Mesenchymal stem cell (in vitro differentiated cells and primary cell): ENCODE measurements at regions not wholly inside any gene's neighbourhood (a gene's known extent, or its start where the extent isn't known, plus 50 kb on each side); places are given as distances from the start of the nearest gene placed in this dataset.

Experiments
- DNase-seq: peaks from one replicate; pipeline ENCODE4 v3.0.0-alpha.2; 2013
- H2AFZ ChIP-seq: one replicate; pipeline ENCODE4 v1.6.1; 2013; ENCODE audit warnings: low read depth, mild to moderate bottlenecking, control low read depth, inconsistent platforms, low read length, moderate library complexity
- H2AK5ac ChIP-seq: 2 replicates; pipeline ENCODE4 v1.6.1; 2013; ENCODE audit warnings: low read length, moderate library complexity, mild to moderate bottlenecking, inconsistent platforms; ENCODE audit not compliant: severe bottlenecking
- H2BK120ac ChIP-seq: one replicate; pipeline ENCODE4 v1.6.1; 2013; ENCODE audit warnings: low read depth, mild to moderate bottlenecking, inconsistent platforms, low read length, moderate library complexity
- H2BK12ac ChIP-seq, 2 experiments: one replicate each; pipeline ENCODE4 v1.6.1; 2013; ENCODE audit warnings: inconsistent platforms in 2 of 2, low read length in 2 of 2, mild to moderate bottlenecking in 2 of 2, moderate library complexity in 2 of 2, control low read depth in 1 of 2
- H2BK15ac ChIP-seq: one replicate; pipeline ENCODE4 v1.6.1; 2013; ENCODE audit warnings: mild to moderate bottlenecking, low read depth, inconsistent platforms; ENCODE audit not compliant: poor library complexity, severe bottlenecking
- H2BK5ac ChIP-seq: 2 replicates; pipeline ENCODE4 v1.6.1; 2013; ENCODE audit warnings: low read depth, mild to moderate bottlenecking, low read length, control low read depth, inconsistent platforms; ENCODE audit not compliant: poor library complexity, severe bottlenecking
- H3K14ac ChIP-seq, 2 experiments: one replicate each; pipeline ENCODE4 v1.6.1; 2013; ENCODE audit warnings: inconsistent platforms in 2 of 2, low read length in 2 of 2, control low read depth in 1 of 2, mild to moderate bottlenecking in 1 of 2, moderate library complexity in 1 of 2
- H3K18ac ChIP-seq, 2 experiments: one replicate each; pipeline ENCODE4 v1.6.1; 2013; ENCODE audit warnings: inconsistent platforms in 2 of 2, low read length in 2 of 2, control low read depth in 1 of 2, low read depth in 1 of 2, mild to moderate bottlenecking in 1 of 2
- H3K23ac ChIP-seq, 2 experiments: one replicate each; pipeline ENCODE4 v1.6.1; 2013; ENCODE audit warnings: inconsistent platforms in 2 of 2, low read length in 2 of 2, mild to moderate bottlenecking in 2 of 2, moderate library complexity in 2 of 2, control low read depth in 1 of 2
- H3K27ac ChIP-seq: 2 replicates; pipeline ENCODE4 v1.5.1; 2013; ENCODE audit warnings: mild to moderate bottlenecking, moderate library complexity, low read length, control low read depth, inconsistent platforms; ENCODE audit not compliant: poor library complexity, severe bottlenecking
- H3K27me3 ChIP-seq, 2 experiments: 2 replicates each; pipeline versions ENCODE4 v1.6.1 to v1.7.0; 2013; ENCODE audit warnings: low read length in 2 of 2, mild to moderate bottlenecking in 2 of 2, moderate library complexity in 2 of 2, control low read depth in 1 of 2, inconsistent platforms in 1 of 2; ENCODE audit not compliant: control insufficient read depth in 1 of 2, insufficient read depth in 1 of 2
- H3K36me3 ChIP-seq, 2 experiments: 2 replicates each; pipeline versions ENCODE4 v1.6.1 to v1.7.0; 2013; ENCODE audit warnings: low read length in 2 of 2, control low read depth in 1 of 2, inconsistent platforms in 1 of 2, low read depth in 1 of 2, mild to moderate bottlenecking in 1 of 2; ENCODE audit not compliant: insufficient read depth in 2 of 2, control insufficient read depth in 1 of 2
- H3K4ac ChIP-seq, 2 experiments: one replicate each; pipeline ENCODE4 v1.6.1; 2013; ENCODE audit warnings: inconsistent platforms in 2 of 2, low read length in 2 of 2, mild to moderate bottlenecking in 2 of 2, moderate library complexity in 2 of 2, control low read depth in 1 of 2, low read depth in 1 of 2
- H3K4me1 ChIP-seq: 2 replicates; pipeline ENCODE4 v1.6.1; 2013; ENCODE audit warnings: low read depth, low read length, control low read depth; ENCODE audit not compliant: control insufficient read depth, insufficient read depth
- H3K4me2 ChIP-seq: 2 replicates; pipeline ENCODE4 v1.6.1; 2013; ENCODE audit warnings: low read length, mild to moderate bottlenecking, inconsistent platforms; ENCODE audit not compliant: poor library complexity, severe bottlenecking
- H3K4me3 ChIP-seq, 2 experiments: 2 replicates each; pipeline versions ENCODE4 v1.5.1 to v1.7.0; 2013; ENCODE audit warnings: low read length in 2 of 2, mild to moderate bottlenecking in 2 of 2, control low read depth in 1 of 2, low read depth in 1 of 2; ENCODE audit not compliant: insufficient read depth in 1 of 2
- H3K79me1 ChIP-seq: replicated peaks from 2 replicates; pipeline ENCODE4 v1.6.1; 2013; ENCODE audit warnings: mild to moderate bottlenecking, control low read depth, low read length, inconsistent platforms; ENCODE audit not compliant: poor library complexity, severe bottlenecking
- H3K9ac ChIP-seq: 2 replicates; pipeline ENCODE4 v1.7.0; 2013; ENCODE audit warnings: mild to moderate bottlenecking, low read length, moderate library complexity
- H3K9me3 ChIP-seq: 2 replicates; pipeline ENCODE4 v1.7.0; 2013; ENCODE audit warnings: mild to moderate bottlenecking, low read length; ENCODE audit not compliant: control insufficient read depth
- H4K8ac ChIP-seq: one replicate; pipeline ENCODE4 v1.6.1; 2013; ENCODE audit warnings: inconsistent platforms, mild to moderate bottlenecking, low read length, moderate library complexity
- H4K91ac ChIP-seq: one replicate; pipeline ENCODE4 v1.6.1; 2013; ENCODE audit warnings: mild to moderate bottlenecking, low read length, inconsistent platforms
- WGBS: methylation state at CpG from one replicate; pipeline ENCODE4 v1.1.7; 2013; ENCODE audit warnings: mixed read lengths; 5-methylcytosine and 5-hydroxymethylcytosine counted together

- Histone ChIP-seq H3K36me3 (no peaks in the 10 kb centered on the region), H3K27ac (no peak overlapping the region), H3K9me3 (no peaks in the 10 kb centered on the region), H2BK15ac (no peak overlapping the region), H2AFZ (no peak overlapping the region), H3K14ac (no peak overlapping the region), H3K9ac (no peak overlapping the region), H3K4me3 (no peak overlapping the region), H3K4ac (peak overlapping the region in 1 of 2 experiments; percentile 43), H2AK5ac (no peak overlapping the region), H3K23ac (no peak overlapping the region), H3K4me2 (no peak overlapping the region), H2BK5ac (no peak overlapping the region), H3K79me1 (no peaks in the 10 kb centered on the region), H3K4me1 (peaks cover 11% of the 10 kb centered on the region), H2BK12ac (peak overlapping the region in 1 of 2 experiments; percentile 67), H4K8ac (no peak overlapping the region), H3K27me3 (peaks cover 37 to 80% of the 10 kb centered on the region in 2 experiments), H3K18ac (peak overlapping the region in 1 of 2 experiments; percentile 18), H2BK120ac (no peak overlapping the region), H4K91ac (no peak overlapping the region)
- no peak for DNase-seq
- WGBS = 90% methylated on average over 2 of the region's 2 CpGs
Observed at GRCh38 chr10:43960135-43960415, 311.4 kb upstream of the ZNF32 start.

GRCh38 chr10:43959364-43960134 lies 310.9 kb upstream of the ZNF32 start:
- Histone ChIP-seq H3K9ac (no peak overlapping the region), H2BK5ac (no peak overlapping the region), H3K9me3 (no peaks in the 10 kb centered on the region), H2AK5ac (no peak overlapping the region), H2BK120ac (no peak overlapping the region), H2BK15ac (no peak overlapping the region), H2AFZ (no peak overlapping the region), H3K79me1 (no peaks in the 10 kb centered on the region), H3K27me3 (peaks cover 42 to 83% of the 10 kb centered on the region in 2 experiments), H3K14ac (no peak overlapping the region), H3K4me1 (peaks cover 11% of the 10 kb centered on the region), H3K4me3 (no peak overlapping the region), H3K36me3 (no peaks in the 10 kb centered on the region), H2BK12ac (peak overlapping the region in 1 of 2 experiments; percentile 55), H3K27ac (no peak overlapping the region), H3K4ac (peak overlapping the region in 1 of 2 experiments; percentile 43), H3K18ac (peak overlapping the region; percentile 35 to 42), H3K4me2 (no peak overlapping the region), H4K91ac (peak overlapping the region; percentile 35), H4K8ac (no peak overlapping the region), H3K23ac (no peak overlapping the region)
- 93% methylated on average over 8 of the region's 11 CpGs for WGBS
- no peak for DNase-seq

GRCh38 chr10:43958964-43959363 lies 310.3 kb upstream of the ZNF32 start:
- DNase-seq = no peak
- H3K23ac ChIP-seq = no peak overlapping the region
- peaks cover 2% of the 10 kb centered on the region for H3K9me3 ChIP-seq
- no peak overlapping the region for H2BK5ac ChIP-seq
- no peak overlapping the region for H3K4me3 ChIP-seq
- H4K8ac ChIP-seq = no peak overlapping the region
- no peaks in the 10 kb centered on the region for H3K36me3 ChIP-seq
- H3K4ac ChIP-seq = peak overlapping the region in 1 of 2 experiments; percentile 5
- no peaks in the 10 kb centered on the region for H3K79me1 ChIP-seq
- H3K18ac ChIP-seq = peak overlapping the region in 1 of 2 experiments; percentile 67
- H3K27me3 ChIP-seq = peaks cover 39 to 78% of the 10 kb centered on the region in 2 experiments
- WGBS = 93% methylated on average over 6 of the region's 6 CpGs
- no peak overlapping the region for H2BK15ac ChIP-seq
- H2BK120ac ChIP-seq = no peak overlapping the region
- H3K27ac ChIP-seq = no peak overlapping the region
- H4K91ac ChIP-seq = peak overlapping the region; percentile 6
- H3K9ac ChIP-seq = no peak overlapping the region
- H2BK12ac ChIP-seq = peak overlapping the region; percentile 8 to 59
- H3K14ac ChIP-seq = no peak overlapping the region
- H2AK5ac ChIP-seq = no peak overlapping the region
- peaks cover 11% of the 10 kb centered on the region for H3K4me1 ChIP-seq
- no peak overlapping the region for H2AFZ ChIP-seq
- H3K4me2 ChIP-seq = no peak overlapping the region

- 93% methylated on average over 6 of the region's 6 CpGs for WGBS
- H2BK120ac ChIP-seq = no peak overlapping the region
- no peak overlapping the region for H2AFZ ChIP-seq
- H4K91ac ChIP-seq = no peak overlapping the region
- H3K9ac ChIP-seq = no peak overlapping the region
- no peak overlapping the region for H3K27ac ChIP-seq
- no peak overlapping the region for H3K4me3 ChIP-seq
- no peak overlapping the region for H3K23ac ChIP-seq
- no peak for DNase-seq
- no peak overlapping the region for H3K14ac ChIP-seq
- peak overlapping the region in 1 of 2 experiments; percentile 18 for H3K18ac ChIP-seq
- H4K8ac ChIP-seq = no peak overlapping the region
- no peaks in the 10 kb centered on the region for H3K36me3 ChIP-seq
- H3K79me1 ChIP-seq = no peaks in the 10 kb centered on the region
- H2BK15ac ChIP-seq = no peak overlapping the region
- peaks cover 11% of the 10 kb centered on the region for H3K9me3 ChIP-seq
- H3K4me2 ChIP-seq = no peak overlapping the region
- peaks cover 39 to 69% of the 10 kb centered on the region in 2 experiments for H3K27me3 ChIP-seq
- H2BK12ac ChIP-seq = peak overlapping the region in 1 of 2 experiments; percentile 10
- no peak overlapping the region for H3K4ac ChIP-seq
- peaks cover 11% of the 10 kb centered on the region for H3K4me1 ChIP-seq
- H2AK5ac ChIP-seq = no peak overlapping the region
- no peak overlapping the region for H2BK5ac ChIP-seq
Observed at GRCh38 chr10:43958071-43958432, 309.4 kb upstream of the ZNF32 start.
